GM23338 (cell line): ENCODE measurements at regions not wholly inside any gene's neighbourhood (a gene's known extent, or its start where the extent isn't known, plus 50 kb on each side); places are given as distances from the start of the nearest gene placed in this dataset.

ENCODE experiments used
- ATAC-seq: fragments of 200-7000 bp; cut with Tn5 transposase; 3 replicates; pipeline ENCODE4 v1.9.1; 2020
- DNase-seq: peaks from one replicate; pipeline ENCODE4 v3.0.0-alpha.2; 2015; ENCODE audit warnings: low spot score
- H2AFZ ChIP-seq: fragments of 200-600 bp; sonication (generic); 2 replicates; pipeline ENCODE4 v1.8.0; 2016; ENCODE audit warnings: antibody characterized with exemption, mild to moderate bottlenecking, moderate library complexity
- H3F3A ChIP-seq: fragments of 200-600 bp; sonication (generic); replicated peaks from 2 replicates; pipeline ENCODE4 v1.8.0; 2017; ENCODE audit warnings: antibody characterized with exemption, mixed run types, low read depth
- H3K27ac ChIP-seq: fragments of 200-600 bp; sonication (generic); 2 replicates; pipeline ENCODE4 v1.6.1; 2016; ENCODE audit warnings: low read depth
- H3K27me3 ChIP-seq: fragments of 200-600 bp; sonication (generic); 2 replicates; pipeline ENCODE4 v1.8.0; 2016; ENCODE audit warnings: mild to moderate bottlenecking, mixed run types, moderate library complexity; ENCODE audit not compliant: insufficient read depth
- H3K36me3 ChIP-seq: fragments of 200-600 bp; sonication (generic); 2 replicates; pipeline ENCODE4 v1.8.0; 2016; ENCODE audit warnings: mild to moderate bottlenecking; ENCODE audit not compliant: insufficient read depth
- H3K4me1 ChIP-seq: fragments of 200-600 bp; sonication (generic); 2 replicates; pipeline ENCODE4 v1.8.0; 2016; ENCODE audit warnings: mild to moderate bottlenecking, moderate library complexity; ENCODE audit not compliant: insufficient read depth
- H3K4me2 ChIP-seq: fragments of 200-600 bp; sonication (generic); 2 replicates; pipeline ENCODE4 v1.7.1; 2017; ENCODE audit warnings: mixed run types
- H3K4me3 ChIP-seq: fragments of 200-600 bp; sonication (generic); 2 replicates; pipeline ENCODE4 v1.6.1; 2016; ENCODE audit warnings: mixed run types
- H3K79me2 ChIP-seq: fragments of 200-600 bp; sonication (generic); replicated peaks from 2 replicates; pipeline ENCODE4 v1.8.0; 2017; ENCODE audit warnings: mild to moderate bottlenecking; ENCODE audit not compliant: insufficient read depth
- H3K9me2 ChIP-seq: fragments of 200-600 bp; sonication (generic); 2 replicates; pipeline ENCODE4 v1.8.0; 2017; ENCODE audit not compliant: insufficient read depth
- H4K20me1 ChIP-seq: fragments of 200-600 bp; sonication (generic); replicated peaks from 2 replicates; pipeline ENCODE4 v1.8.0; 2017; ENCODE audit warnings: mild to moderate bottlenecking; ENCODE audit not compliant: insufficient read depth
- H3K27ac Mint-ChIP-seq: 2 replicates; pipeline ENCODE4 v1.8.0; 2020; ENCODE audit warnings: inconsistent platforms, mild to moderate bottlenecking, moderate library complexity, mixed read lengths
- H3K27me3 Mint-ChIP-seq: 3 replicates; pipeline ENCODE4 v1.8.0; 2022; ENCODE audit warnings: low read depth, mild to moderate bottlenecking, moderate library complexity, mixed read lengths, inconsistent platforms; ENCODE audit not compliant: insufficient read depth, poor library complexity
- H3K36me3 Mint-ChIP-seq: 3 replicates; pipeline ENCODE4 v1.8.0; 2021; ENCODE audit warnings: low read depth, mild to moderate bottlenecking, inconsistent platforms, moderate library complexity, mixed read lengths
- H3K4me1 Mint-ChIP-seq: 3 replicates; pipeline ENCODE4 v1.8.0; 2020; ENCODE audit warnings: mild to moderate bottlenecking, inconsistent platforms, mixed read lengths
- H3K4me3 Mint-ChIP-seq: 3 replicates; pipeline ENCODE4 v1.8.0; 2021; ENCODE audit warnings: moderate library complexity, mild to moderate bottlenecking, inconsistent platforms, mixed read lengths
- H3K9me3 Mint-ChIP-seq: 3 replicates; pipeline ENCODE4 v1.8.0; 2020; ENCODE audit warnings: moderate library complexity, mild to moderate bottlenecking, inconsistent platforms, mixed read lengths
- EZH2phosphoT487 ChIP-seq: fragments of 200-600 bp; sonication (generic); IDR thresholded peaks from one replicate; pipeline ENCODE4 v1.8.1; 2018; ENCODE audit warnings: antibody characterized with exemption; ENCODE audit not compliant: unreplicated experiment
- NANOG ChIP-seq: IDR thresholded peaks from 2 replicates; pipeline ENCODE4 v1.6.1; 2016; ENCODE audit warnings: antibody characterized with exemption, borderline replicate concordance
- POLR2AphosphoS5 ChIP-seq: IDR thresholded peaks from 2 replicates; pipeline ENCODE4 v1.6.1; 2016; ENCODE audit warnings: antibody characterized with exemption, low read depth
- REST ChIP-seq: IDR thresholded peaks from one replicate; pipeline ENCODE4 v1.6.1; 2018; ENCODE audit warnings: antibody characterized with exemption; ENCODE audit not compliant: unreplicated experiment
- STAT1 ChIP-seq: IDR thresholded peaks from one replicate; pipeline ENCODE4 v1.6.1; 2016; ENCODE audit warnings: antibody characterized with exemption; ENCODE audit not compliant: unreplicated experiment
- ZNF462 ChIP-seq: fragments of 250-450 bp; sonication (Bioruptor Pico); IDR thresholded peaks from 2 replicates; pipeline ENCODE4 v1.5.0; 2020; ENCODE audit warnings: mild to moderate bottlenecking, moderate library complexity

- H4K20me1 ChIP-seq, result no peaks in the 10 kb centered on the region
- no peak overlapping the region for H2AFZ ChIP-seq
- no peak overlapping the region for H3K4me3 ChIP-seq
- H3K4me3 Mint-ChIP-seq, result no peak overlapping the region
- H3K9me3 Mint-ChIP-seq, result peaks cover 7% of the 10 kb centered on the region; the same call in 2 of the 3 replicates
- no peaks in the 10 kb centered on the region for H3K79me2 ChIP-seq
- peaks cover 6% of the 10 kb centered on the region; the same call in 1 of the 2 replicates for H3K9me2 ChIP-seq
- H3K27ac ChIP-seq, result no peak overlapping the region
- no peaks in the 10 kb centered on the region for H3K4me1 ChIP-seq
- H3K27me3 ChIP-seq, result no peaks in the 10 kb centered on the region
- peaks cover 6% of the 10 kb centered on the region; the same call in 1 of the 3 replicates for H3K36me3 Mint-ChIP-seq
- ATAC-seq (no peak), DNase-seq (no peak)
- peaks cover 5% of the 10 kb centered on the region; the same call in 2 of the 3 replicates for H3K4me1 Mint-ChIP-seq
- peaks cover 2% of the 10 kb centered on the region for H3K27me3 Mint-ChIP-seq
- H3F3A ChIP-seq, result no peaks in the 10 kb centered on the region
- no peak overlapping the region for H3K27ac Mint-ChIP-seq
- H3K36me3 ChIP-seq, result no peaks in the 10 kb centered on the region
- TF ChIP-seq NANOG, result no peak
- TF ChIP-seq REST, result no peak
- TF ChIP-seq EZH2phosphoT487, result no peak
- TF ChIP-seq STAT1, result no peak
- no peak for TF ChIP-seq ZNF462
- TF ChIP-seq POLR2AphosphoS5, result no peak
- no peak overlapping the region for H3K4me2 ChIP-seq
Observed at GRCh38 chr2:185137700-185138099, 539.4 kb downstream of the ZNF804A start.
